GM21717 (cell line): ENCODE measurements at regions not wholly inside any gene's neighbourhood (a gene's known extent, or its start where the extent isn't known, plus 50 kb on each side); places are given as distances from the start of the nearest gene placed in this dataset.

Experiments used
- ATAC-seq: cut with Tn5 transposase; IDR thresholded peaks from one replicate; pipeline ENCODE4 v1.9.1; 2021; ENCODE audit warnings: mild to moderate bottlenecking, moderate library complexity; ENCODE audit not compliant: unreplicated experiment

DNA sequence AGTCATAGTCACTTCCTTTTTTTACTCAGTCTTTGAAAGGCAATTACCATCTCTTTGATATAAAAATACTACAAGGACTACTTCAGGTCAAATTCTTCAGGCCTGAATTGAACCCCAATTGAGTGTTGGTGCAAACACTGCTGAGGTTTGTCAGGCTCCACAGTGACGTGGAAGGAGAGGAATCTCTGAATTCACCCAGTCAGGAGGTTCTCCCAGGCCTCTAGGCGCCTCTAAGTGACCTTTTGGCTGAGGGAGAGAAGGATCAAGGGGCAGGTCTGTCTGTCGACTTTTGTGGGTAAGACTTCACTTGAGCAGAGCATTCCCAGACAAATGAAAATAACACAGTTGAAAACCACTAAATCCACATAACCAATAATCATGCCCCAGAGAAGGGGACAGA, 227.6 kb upstream of the CHRNA7 start:
- ATAC-seq = no peak

- no peak for ATAC-seq
Observed at GRCh38 chr15:31803388-31803884, 226.9 kb upstream of the CHRNA7 start.

- no peak for ATAC-seq
Observed at GRCh38 chr15:31805090-31805662, 225.1 kb upstream of the CHRNA7 start.

DNA sequence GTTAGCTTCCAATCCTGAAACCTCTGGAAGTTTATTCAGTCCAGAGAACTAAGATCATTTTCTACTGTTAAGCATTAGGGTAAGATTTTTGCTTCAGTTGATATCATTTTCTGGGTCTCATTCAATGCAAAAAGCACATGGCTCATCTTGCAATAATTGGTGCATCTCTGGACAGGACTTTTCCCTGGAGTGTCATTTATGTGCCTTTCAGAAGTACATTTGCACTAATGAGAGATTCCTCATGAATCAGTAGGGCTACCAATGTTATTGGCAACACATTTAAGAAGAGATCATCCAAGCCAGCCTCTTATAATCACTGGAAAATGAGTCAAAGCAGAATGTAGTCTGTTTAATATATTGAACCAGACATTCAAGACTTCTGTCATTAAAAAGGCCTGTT, 224.2 kb upstream of the CHRNA7 start:
- no peak for ATAC-seq

- no peak for ATAC-seq
Observed at GRCh38 chr15:31811641-31812040, 218.7 kb upstream of the CHRNA7 start.

GRCh38 chr15:31814082-31814481, 216.2 kb upstream of the CHRNA7 start:
- ATAC-seq = no peak

DNA sequence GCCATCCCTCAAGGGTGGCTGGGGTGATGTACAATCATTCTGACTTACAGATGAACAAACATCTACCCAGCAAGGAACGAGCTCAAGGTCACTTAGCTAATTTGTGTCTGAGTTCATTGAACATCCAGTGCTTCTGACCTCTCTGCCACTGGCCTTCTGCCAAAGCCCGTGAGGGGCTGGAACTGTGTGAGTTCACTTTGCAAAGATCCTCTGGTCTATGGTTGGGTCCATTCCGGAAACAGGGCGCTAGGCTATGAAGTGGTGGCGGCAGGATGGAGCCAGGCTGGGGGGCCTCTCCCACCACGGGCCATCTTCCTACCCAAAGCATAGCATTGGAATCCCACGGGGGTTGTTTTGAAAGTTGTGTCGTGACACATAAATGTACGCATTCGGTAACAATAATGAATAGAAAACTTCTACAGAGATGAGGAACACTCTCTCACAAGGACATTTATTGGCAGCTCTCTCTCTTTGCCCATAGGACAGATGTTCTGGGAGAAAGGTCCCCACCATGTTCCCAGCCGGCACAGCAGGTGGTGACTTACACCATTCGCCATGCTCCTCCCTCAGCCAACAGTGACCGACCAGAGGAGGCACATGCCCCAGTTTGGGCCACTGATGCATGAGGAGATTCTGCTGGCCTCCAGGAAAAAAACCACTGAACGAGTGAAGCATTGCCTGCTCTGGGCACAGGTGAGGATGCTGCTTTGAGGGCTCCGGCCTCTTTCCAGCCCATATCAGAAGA, 214.7 kb upstream of the CHRNA7 start:
- no peak for ATAC-seq

- ATAC-seq = no peak
Observed at GRCh38 chr15:31822463-31822862, 207.9 kb upstream of the CHRNA7 start.

GRCh38 chr15:31824024-31824423, 206.3 kb upstream of the CHRNA7 start:
- ATAC-seq = no peak

- ATAC-seq = no peak
Observed at GRCh38 chr15:31828594-31828993, 201.7 kb upstream of the CHRNA7 start.

- ATAC-seq = no peak
Observed at GRCh38 chr15:31830591-31830990, 199.7 kb upstream of the CHRNA7 start.

DNA sequence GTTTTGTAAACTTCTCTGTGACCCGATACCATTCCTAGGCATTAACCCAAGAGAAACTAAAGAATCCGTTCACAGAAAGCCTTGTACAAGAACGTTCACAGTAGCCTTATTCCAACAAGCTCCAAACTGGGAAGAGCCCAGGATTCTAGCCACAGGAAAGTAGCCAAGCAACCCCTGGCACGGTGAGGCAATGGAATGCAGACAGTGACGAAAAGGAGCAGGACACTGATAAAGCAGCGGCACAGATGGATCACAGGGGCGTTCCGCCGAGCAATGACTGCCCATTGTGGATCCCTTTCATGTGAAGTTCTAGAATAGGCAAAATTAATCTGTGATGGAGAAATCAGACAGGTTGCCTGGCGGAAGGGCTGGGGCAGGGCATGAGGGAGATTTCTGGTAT, 198.7 kb upstream of the CHRNA7 start:
- no peak for ATAC-seq

GRCh38 chr15:31834654-31835053, 195.7 kb upstream of the CHRNA7 start:
- no peak for ATAC-seq

- ATAC-seq = no peak
Observed at GRCh38 chr15:31839388-31839787, 190.9 kb upstream of the CHRNA7 start.

- no peak for ATAC-seq
Observed at GRCh38 chr15:31840849-31841476, 189.4 kb upstream of the CHRNA7 start.

DNA sequence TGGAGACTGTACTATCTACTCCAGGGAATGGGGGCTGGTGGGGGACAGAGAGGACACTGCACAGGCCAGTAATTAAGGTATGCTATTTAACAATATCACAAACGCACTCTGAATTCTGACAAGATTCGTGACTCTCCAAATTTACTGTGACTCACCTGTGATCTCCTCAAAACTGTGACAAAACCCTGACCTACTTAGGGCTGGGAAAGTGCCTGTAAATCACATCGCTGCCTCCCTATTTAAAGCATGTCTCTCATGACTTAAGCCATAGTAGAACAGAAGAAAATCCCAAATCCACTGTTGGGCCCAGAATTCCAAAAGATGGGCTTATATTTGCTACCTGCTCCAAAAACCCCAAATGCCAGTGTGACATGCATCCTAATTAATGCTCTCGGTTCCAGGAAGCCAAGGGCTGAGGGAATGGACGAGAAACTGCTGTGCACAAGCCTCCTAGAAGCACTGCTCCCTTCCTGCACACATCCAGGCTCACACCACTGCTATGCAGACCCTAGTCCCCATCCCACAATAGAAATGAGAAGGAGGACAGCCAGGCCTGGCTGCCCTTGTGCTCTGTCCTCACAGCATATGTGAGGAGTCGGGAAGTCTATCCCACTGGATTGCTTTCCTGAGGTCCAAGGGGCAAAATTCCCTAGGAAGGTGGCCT, 187.7 kb upstream of the CHRNA7 start:
- ATAC-seq = no peak

DNA sequence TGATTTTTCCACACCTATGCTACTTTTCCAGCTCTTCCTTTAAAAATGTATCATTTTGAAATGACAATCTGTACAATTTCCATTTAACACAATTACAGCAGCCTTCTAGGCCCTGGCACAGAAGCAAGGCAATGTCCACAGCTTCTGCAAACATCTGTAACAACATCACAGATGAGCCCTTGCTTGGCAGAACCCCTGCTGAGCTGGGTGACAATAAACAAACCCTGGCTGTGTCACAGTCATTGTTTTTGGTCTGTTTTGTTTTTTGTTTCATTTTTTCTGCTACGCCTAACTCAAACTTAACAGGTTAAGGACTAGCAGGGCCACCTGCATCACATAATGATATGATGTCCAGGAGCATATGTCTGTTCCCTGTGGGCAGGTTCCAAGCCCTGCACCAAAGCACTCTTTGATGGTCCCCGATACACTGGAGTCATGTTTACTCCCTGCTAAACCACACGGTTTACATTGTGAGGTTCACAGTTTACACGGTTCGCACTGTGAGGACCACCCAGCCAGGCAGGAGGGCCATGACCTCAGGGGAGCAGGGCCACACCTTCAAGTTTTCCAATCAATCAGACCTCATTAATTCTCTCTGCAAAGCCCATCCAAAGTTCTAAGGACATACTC, 186.8 kb upstream of the CHRNA7 start:
- no peak for ATAC-seq

GRCh38 chr15:31845791-31846190, 184.5 kb upstream of the CHRNA7 start:
- no peak for ATAC-seq

DNA sequence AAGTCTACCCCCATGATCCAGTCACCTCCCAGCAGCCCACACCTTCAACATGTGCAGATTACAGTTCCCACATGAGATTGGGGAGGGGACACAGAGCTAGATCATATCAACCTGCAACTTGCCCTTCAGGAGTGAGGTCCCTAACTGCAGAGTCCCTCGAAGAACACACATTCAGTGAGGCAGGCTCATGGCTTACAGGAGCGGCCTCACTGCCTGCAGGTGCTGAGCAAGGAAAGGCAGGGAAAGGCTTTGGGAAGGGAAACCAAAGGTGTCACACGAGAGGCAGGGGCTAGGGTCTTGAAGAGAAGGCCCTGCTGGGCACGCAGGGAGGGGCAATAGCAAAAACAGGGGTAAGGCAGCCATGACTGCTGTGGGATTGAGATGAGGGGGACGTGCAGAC, 182.4 kb upstream of the CHRNA7 start:
- ATAC-seq = no peak

DNA sequence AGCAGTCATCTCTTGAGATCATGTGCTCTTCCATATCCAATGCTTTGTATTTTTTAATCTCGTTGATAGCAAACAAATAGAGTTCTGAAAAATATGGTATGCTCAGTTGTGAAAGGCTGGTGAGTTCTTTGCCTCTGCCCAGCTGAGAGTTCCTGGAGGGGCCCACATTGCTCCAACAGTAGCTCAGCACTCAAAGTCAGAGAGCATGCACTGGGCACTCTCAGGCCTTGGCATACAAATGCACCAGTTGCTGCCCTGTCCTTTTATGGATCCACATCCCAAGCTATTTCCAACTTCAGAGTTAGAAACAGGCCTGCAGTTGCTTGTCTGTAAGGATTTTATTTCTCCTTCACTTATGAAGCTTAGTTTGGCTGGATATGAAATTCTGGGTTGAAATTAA, 181.7 kb upstream of the CHRNA7 start:
- ATAC-seq = no peak
